Esophagus muscularis mucosa (tissue), 4 donors: ENCODE measurements at regions not wholly inside any gene's neighbourhood (a gene's known extent, or its start where the extent isn't known, plus 50 kb on each side); places are given as distances from the start of the nearest gene placed in this dataset.
A peak's percentile ranks its signal among the peaks of the same experiment; 100 is the strongest.
"Not testable (repeated sequence)": the region's sequence is repeated elsewhere in the genome, so short reads cannot be mapped to it uniquely, and the experiment has no call there.

Experiments used
- DNase-seq: peaks from one replicate; pipeline ENCODE4 v3.0.0-alpha.2; 2017; ENCODE audit errors: extremely low spot score
- H3K27ac ChIP-seq, 4 donors: fragments of 200-600 bp; sonication (generic); replicated peaks in 1 of 4; 1 replicate in 3 of 4; 2 replicates in 1 of 4; pipeline ENCODE4 v1.5.1; 2016 to 2019; ENCODE audit warnings: mild to moderate bottlenecking in 1 of 4
- H3K27me3 ChIP-seq, 4 donors: fragments of 200-600 bp; sonication (generic); one replicate each; pipeline versions ENCODE4 v1.5.1 to v1.6.0; 2016 to 2019
- H3K36me3 ChIP-seq, 4 donors: fragments of 200-600 bp; sonication (generic); one replicate each; pipeline ENCODE4 v1.5.1; 2016 to 2019
- H3K4me1 ChIP-seq, 4 donors: fragments of 200-600 bp; sonication (generic); one replicate each; pipeline ENCODE4 v1.5.1; 2016 to 2019
- H3K4me3 ChIP-seq, 4 donors: fragments of 200-600 bp; sonication (generic); 1 replicate in 2 of 4; 2 replicates in 2 of 4; pipeline ENCODE4 v1.5.1; 2016 to 2019; ENCODE audit warnings: mild to moderate bottlenecking in 4 of 4, moderate library complexity in 1 of 4
- H3K9me3 ChIP-seq, 4 donors: fragments of 200-600 bp; sonication (generic); 1 replicate in 3 of 4; 2 replicates in 1 of 4; pipeline ENCODE4 v1.5.1; 2016 to 2019
- EP300 ChIP-seq: sonication (generic); formaldehyde crosslinking; IDR thresholded peaks from one replicate; pipeline ENCODE4 v1.6.1; 2017; ENCODE audit warnings: antibody characterized with exemption
- POLR2A ChIP-seq: fragments of 450-650 bp; IDR thresholded peaks from one replicate; pipeline ENCODE4 v1.6.1; 2017; ENCODE audit warnings: antibody characterized with exemption, moderate library complexity, mild to moderate bottlenecking, low read depth
- POLR2AphosphoS5 ChIP-seq, 2 donors: sonication (generic); formaldehyde crosslinking; IDR thresholded peaks; one replicate each; pipeline ENCODE4 v1.6.1; 2017; ENCODE audit warnings: antibody characterized with exemption in 2 of 2
- WGBS: methylation state at CpG from one replicate; pipeline ENCODE4 v1.1.5; 2018; 5-methylcytosine and 5-hydroxymethylcytosine counted together
- intact Hi-C: fragments of 100-400 bp; cut with DNase I; formaldehyde crosslinking; loops from one replicate; pipeline ENCODE4 v1.15.1; 2023
- TF ChIP-seq, protein P1 (sequence below), 3 experiments: fragments of 200-600 bp in 2 of 3; fragments of 450-650 bp in 1 of 3; sonication (generic) in 2 of 3; IDR thresholded peaks; one replicate each; pipeline ENCODE4 v1.5.1; 2017 to 2019; ENCODE audit warnings: antibody characterized with exemption in 3 of 3, mild to moderate bottlenecking in 2 of 3, moderate library complexity in 1 of 3

DNA sequence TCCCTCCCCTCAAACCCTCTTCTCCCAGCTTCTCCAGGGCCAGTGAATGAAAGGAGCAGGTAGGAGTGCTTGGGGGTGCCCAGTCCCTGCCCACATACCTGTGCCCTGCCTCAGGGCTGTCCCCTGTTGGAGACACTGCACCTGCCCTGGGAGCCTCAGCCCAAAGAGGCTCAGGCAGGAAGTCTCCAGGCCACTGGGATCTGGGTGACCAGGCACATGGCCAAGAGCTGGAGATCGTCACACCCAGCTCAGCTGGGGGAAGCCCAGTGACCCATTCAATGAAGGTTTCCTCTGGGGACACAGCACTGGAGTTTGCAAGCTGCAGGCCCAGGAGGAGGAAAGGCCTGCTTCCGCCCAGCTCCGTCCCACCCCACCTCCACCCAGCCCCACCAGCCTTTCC is 156.4 kb downstream of the ZFP36L2 start:
- no CpG with 5 or more reads among the region's 3 CpGs for WGBS
- Histone ChIP-seq H3K36me3 (no peaks in the 10 kb centered on the region), H3K27ac (peak overlapping the region in 3 of 4 donors; percentile 9 to 66 (median 49)), H3K9me3 (no peaks in the 10 kb centered on the region), H3K4me1 (peaks cover 50 to 55% (median 53%) of the 10 kb centered on the region in 4 donors), H3K27me3 (no peaks in the 10 kb centered on the region), H3K4me3 (no peak overlapping the region)
- no peak for DNase-seq
- intact Hi-C loops, result no loop called here
- peak; percentile 23 to 42 for TF ChIP-seq POLR2AphosphoS5 (IDR thresholded peaks at IDR 0.05)
- TF ChIP-seq, protein P1, sequence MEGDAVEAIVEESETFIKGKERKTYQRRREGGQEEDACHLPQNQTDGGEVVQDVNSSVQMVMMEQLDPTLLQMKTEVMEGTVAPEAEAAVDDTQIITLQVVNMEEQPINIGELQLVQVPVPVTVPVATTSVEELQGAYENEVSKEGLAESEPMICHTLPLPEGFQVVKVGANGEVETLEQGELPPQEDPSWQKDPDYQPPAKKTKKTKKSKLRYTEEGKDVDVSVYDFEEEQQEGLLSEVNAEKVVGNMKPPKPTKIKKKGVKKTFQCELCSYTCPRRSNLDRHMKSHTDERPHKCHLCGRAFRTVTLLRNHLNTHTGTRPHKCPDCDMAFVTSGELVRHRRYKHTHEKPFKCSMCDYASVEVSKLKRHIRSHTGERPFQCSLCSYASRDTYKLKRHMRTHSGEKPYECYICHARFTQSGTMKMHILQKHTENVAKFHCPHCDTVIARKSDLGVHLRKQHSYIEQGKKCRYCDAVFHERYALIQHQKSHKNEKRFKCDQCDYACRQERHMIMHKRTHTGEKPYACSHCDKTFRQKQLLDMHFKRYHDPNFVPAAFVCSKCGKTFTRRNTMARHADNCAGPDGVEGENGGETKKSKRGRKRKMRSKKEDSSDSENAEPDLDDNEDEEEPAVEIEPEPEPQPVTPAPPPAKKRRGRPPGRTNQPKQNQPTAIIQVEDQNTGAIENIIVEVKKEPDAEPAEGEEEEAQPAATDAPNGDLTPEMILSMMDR (IDR thresholded peaks at IDR 0.05), result no peak

DNA sequence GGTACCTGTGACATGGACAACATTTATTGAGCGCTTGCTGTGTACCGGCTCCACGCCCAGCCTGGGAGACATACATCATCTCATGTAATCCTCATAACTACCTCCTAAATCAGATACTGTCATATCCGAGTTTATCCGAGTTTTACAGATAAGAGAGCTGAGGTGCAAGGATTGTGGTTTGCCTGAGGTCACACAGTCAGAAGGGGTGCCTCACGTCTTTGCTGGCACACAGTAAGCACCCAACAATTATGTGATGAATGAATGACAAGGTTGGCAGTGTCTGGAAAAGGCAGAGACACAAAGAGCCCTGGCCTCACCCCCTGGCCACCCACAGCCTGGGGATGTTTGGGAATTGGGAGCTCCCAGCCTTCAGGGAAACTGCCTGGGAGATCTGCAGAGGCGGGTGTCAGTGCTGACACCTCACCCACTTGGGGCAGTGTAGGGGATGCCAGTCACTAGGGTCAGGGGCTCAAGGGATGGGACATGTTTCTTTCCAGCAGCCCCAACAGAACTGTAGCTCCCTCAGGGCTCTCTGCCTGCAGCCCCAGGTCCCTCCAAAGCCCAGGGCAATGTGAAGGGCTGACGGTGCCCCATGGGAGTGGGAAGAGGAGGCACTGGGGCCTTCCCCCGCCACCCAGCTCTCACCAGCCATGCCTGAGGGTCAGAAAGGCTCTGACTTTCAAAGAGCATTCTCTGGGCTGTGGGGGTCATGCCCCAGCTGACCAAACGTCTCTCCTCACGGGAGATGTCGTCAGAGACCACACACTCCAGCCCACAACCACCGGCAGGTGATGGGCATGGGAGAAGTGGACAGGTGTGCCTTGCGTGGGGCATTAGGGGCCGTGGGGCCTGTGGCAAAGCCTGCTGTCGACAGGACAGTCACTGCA is 157.5 kb downstream of the ZFP36L2 start:
- no peak for DNase-seq
- Histone ChIP-seq H3K27me3 (no peaks in the 10 kb centered on the region), H3K4me3 (no peak overlapping the region), H3K9me3 (no peaks in the 10 kb centered on the region), H3K27ac (peak overlapping the region in 2 of 4 donors; percentile 15 to 27), H3K36me3 (no peaks in the 10 kb centered on the region), H3K4me1 (peaks cover 39 to 44% (median 42%) of the 10 kb centered on the region in 4 donors)
- WGBS, result 90% methylated on average over 13 of the region's 16 CpGs
- intact Hi-C loops, result no loop called here
- TF ChIP-seq POLR2A, result no peak
- TF ChIP-seq, protein P1 (IDR thresholded peaks at IDR 0.05), result no peak
- no peak for TF ChIP-seq EP300
- no peak for TF ChIP-seq POLR2AphosphoS5 (IDR thresholded peaks at IDR 0.05)

DNA sequence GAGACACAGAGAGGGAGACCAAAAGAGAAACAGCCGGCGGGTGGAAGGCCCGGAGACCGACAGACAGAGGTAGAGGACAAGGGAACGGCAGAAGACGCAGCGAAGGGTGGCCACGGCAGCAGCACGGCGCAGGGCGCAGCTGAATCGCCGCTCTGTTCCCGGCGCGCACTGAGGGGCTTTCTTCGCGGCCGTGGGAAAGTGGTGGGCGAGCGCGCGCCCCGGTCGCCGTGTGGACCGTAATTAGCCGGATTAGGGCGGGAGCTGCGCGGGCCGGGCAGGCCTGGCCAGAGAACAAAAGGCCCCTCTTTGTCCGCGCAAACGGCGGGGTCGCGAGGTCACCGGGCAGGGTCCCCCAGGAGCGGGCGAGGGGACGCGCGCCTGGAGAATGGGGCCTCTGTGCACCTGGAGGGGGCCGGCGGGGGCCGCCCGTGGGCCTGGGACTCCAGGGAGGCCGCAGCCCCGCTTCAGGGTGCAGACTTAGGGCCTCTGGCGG is 158.3 kb downstream of the ZFP36L2 start:
- 86% methylated on average over 30 of the region's 51 CpGs for WGBS
- no peaks in the 10 kb centered on the region for H3K9me3 ChIP-seq
- no peaks in the 10 kb centered on the region for H3K36me3 ChIP-seq
- peaks cover 31 to 36% (median 35%) of the 10 kb centered on the region in 4 donors for H3K4me1 ChIP-seq
- peak overlapping the region in 2 of 4 donors; percentile 15 to 27 for H3K27ac ChIP-seq
- TF ChIP-seq, protein P1 (IDR thresholded peaks at IDR 0.05), result no peak
- TF ChIP-seq POLR2A (no peak), EP300 (no peak), POLR2AphosphoS5 (IDR thresholded peaks at IDR 0.05) (no peak)
- no peaks in the 10 kb centered on the region for H3K27me3 ChIP-seq
- DNase-seq, result no peak
- intact Hi-C loops, result no loop called here
- no peak overlapping the region for H3K4me3 ChIP-seq

DNA sequence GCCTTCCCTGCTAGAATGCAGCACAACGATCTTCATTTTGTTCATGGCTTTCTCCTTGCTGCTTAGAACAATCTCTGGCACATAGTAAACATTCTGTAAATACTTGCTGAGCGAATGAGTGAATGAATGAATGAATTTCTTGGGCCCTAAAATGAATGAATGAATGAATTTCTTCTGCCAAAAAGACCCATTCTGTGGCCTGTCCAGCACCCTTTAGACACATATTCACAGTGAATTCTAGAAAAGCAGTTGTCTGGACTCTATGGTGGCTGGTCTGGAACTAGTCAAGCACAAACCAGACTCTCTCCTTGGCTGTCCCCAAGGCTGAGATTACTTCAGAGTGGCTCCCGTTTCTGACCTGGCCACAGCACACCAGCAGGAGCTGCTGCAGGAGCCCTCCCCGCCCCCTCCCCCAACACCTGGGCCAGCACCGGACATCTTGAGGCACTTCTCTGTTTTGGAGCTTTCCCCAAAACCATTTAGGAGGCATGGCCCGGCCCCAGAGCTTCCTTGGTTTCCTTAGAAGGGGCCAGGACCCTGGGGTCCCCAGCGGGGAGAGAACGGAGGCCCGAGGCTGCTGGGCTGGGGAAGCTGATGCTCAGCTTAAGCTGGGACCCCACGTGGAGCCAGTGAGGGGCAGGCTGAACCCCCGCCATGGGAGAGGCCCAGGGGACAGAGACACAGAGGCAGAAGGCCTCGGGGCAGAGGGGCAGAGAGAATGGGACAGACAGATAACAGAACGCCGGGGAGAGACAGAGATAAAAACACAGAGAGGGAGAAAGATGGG is 159.0 kb downstream of the ZFP36L2 start:
- peak overlapping the region in 1 of 4 donors; percentile 15 for H3K27ac ChIP-seq
- TF ChIP-seq POLR2A, result no peak
- TF ChIP-seq EP300, result no peak
- TF ChIP-seq, protein P1 (IDR thresholded peaks at IDR 0.05), result no peak
- TF ChIP-seq POLR2AphosphoS5 (IDR thresholded peaks at IDR 0.05), result no peak
- peaks cover 27 to 35% (median 33%) of the 10 kb centered on the region in 4 donors for H3K4me1 ChIP-seq
- DNase-seq, result no peak
- no peaks in the 10 kb centered on the region for H3K36me3 ChIP-seq
- WGBS, result 90% methylated on average over 10 of the region's 14 CpGs
- no peak overlapping the region for H3K4me3 ChIP-seq
- no peaks in the 10 kb centered on the region for H3K9me3 ChIP-seq
- intact Hi-C loops, result no loop called here
- no peaks in the 10 kb centered on the region for H3K27me3 ChIP-seq

DNA sequence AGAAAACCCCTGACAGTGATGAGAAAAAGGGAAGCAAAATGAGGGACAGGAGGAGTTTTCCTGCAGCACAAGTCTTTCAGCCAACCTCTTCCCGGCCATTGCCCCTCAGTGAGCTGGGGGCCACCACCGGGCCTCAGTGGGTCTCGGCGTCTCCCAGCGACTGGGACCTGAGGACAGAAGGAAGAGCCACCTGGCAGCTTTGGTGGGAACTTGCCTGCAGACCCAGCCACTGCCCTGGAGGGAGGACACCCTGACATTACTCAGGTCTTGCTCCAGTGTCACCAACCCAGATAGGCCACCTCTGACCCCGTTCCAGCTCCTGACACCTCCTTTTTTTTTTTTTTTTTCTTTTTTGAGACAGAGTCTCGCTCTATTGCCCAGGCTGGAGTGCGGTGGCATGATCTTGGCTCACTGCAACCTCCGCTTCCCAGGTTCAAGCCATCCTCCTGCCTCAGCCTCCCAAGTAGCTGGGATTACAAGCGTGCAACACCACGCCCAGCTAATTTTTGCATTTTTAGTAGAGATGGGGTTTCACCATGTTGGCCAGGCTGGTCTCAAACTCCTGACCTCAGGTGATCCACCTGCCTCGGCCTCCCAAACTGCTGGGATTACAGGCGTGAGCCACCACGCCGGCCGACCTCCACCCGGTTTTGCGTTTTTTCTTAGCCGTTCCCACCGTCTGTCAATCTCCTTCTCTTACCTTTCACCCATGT is 159.7 kb downstream of the ZFP36L2 start:
- WGBS, result 92% methylated on average over 20 of the region's 20 CpGs

More for the DNA sequence above, 159.7 kb downstream of the ZFP36L2 start:
- DNase-seq, H3K27me3 ChIP-seq, H3K36me3 ChIP-seq, H3K4me3 ChIP-seq, H3K27ac ChIP-seq, intact Hi-C loops, H3K9me3 ChIP-seq: not testable (repeated sequence)
- peaks cover 20 to 27% (median 26%) of the 10 kb centered on the region in 4 donors for H3K4me1 ChIP-seq
